NOMO-1 treated with dmso at 0.1 percent for 144 hours (cell line): ENCODE measurements at regions not wholly inside any gene's neighbourhood (a gene's known extent, or its start where the extent isn't known, plus 50 kb on each side); places are given as distances from the start of the nearest gene placed in this dataset.
"Not testable (repeated sequence)": the region's sequence is repeated elsewhere in the genome, so short reads cannot be mapped to it uniquely, and the experiment has no call there.

Experiments used
- DNase-seq: peaks from one replicate; lab custom pipeline; 2025; ENCODE audit not compliant: unreplicated experiment; lab: John Stamatoyannopoulos, UW

DNA sequence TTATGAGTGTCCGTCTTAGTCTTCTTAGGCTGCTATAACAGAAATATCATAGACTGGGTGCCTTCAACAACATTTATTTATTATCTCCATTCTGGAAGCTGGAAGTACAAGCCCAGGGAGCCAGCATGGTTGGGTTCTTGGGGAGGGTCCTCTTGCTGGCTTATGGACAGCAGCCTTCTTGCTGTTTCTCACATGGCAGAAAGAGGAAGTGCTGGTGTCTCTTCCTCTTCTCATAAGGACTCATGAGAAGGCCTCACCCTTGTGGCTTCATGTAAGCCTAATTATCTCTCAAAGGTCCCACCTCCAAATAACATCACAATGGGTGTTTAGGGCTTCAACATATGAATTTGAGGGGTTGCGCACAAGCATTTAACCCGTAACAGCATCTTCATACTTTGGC, 207.0 kb upstream of the COX10 start:
- DNase-seq: peak; percentile 40

DNA sequence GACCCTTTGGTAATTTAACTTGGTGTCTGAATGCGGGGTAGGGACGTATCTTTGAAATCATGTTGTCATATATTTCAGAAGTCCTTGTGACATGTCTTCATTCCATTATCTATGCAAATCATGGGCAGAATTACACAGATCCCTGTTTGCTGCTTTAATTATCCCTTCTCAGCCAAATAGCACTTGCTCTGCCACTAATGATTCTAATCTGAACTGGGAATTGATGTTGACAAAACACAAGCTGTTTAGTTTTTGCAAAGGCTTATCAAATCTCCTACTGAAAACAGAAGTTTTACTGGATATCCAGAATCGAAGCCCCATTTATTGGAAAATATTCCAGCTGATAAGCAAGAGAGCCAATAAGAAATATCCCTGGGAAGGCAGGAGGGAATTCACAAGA, 205.9 kb upstream of the COX10 start:
- no peak for DNase-seq

GRCh38 chr17:13864521-13864920, 204.8 kb upstream of the COX10 start:
- DNase-seq: no peak

- DNase-seq: no peak
Measured at GRCh38 chr17:13865650-13866049, 203.7 kb upstream of the COX10 start.

DNA sequence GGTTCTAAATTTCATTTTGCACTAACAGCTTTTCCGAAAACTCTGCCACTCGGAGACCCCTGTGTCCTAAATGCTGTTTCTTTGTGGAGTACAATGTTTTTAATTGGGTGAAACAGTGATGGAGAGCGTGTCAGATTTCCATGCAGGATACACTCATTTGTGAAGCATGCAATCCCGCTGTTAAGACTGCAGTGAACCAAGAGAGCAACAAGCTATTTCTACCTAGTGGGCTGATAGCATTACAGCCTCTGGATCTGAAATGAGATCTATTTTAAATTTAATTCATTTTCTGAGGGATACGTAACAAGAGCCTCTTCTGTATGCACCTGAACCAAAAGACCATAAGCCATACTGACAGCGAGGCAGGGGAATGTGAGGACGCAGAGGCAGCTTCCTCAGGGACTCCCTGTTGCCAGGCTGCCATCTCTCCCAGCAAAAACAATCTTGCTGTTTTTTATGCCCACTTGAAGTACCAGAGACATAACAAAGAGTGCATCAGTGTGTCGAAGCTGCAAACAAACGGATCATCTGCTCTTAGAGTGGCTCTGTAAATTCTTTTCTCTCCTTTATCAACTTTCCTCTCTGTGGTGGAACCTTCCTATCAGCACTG, 199.9 kb upstream of the COX10 start:
- no peak for DNase-seq

GRCh38 chr17:13871261-13871660, 198.0 kb upstream of the COX10 start:
- no peak for DNase-seq

GRCh38 chr17:13874134-13874533, 195.2 kb upstream of the COX10 start:
- no peak for DNase-seq

DNA sequence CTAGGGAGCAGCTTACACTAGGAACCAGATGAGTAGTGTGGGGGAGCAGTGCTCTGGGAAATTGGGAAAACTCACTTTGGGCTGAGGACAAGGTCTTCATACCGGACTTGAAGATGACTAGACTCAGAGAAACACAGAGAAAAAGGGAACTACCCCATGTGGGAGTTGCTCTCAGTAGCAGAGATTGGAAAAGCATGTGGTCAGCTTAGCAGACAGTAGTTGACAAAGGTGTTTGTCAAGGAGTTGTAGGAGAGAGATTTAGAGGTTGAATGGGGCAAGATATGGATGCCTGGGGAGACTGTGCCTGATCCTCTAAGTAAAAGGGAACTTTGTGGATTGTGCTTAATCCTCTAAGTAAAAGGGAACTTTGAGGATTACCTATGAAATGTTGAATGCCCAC, 194.5 kb upstream of the COX10 start:
- DNase-seq: no peak

GRCh38 chr17:13879961-13880466, 189.3 kb upstream of the COX10 start:
- no peak for DNase-seq

DNA sequence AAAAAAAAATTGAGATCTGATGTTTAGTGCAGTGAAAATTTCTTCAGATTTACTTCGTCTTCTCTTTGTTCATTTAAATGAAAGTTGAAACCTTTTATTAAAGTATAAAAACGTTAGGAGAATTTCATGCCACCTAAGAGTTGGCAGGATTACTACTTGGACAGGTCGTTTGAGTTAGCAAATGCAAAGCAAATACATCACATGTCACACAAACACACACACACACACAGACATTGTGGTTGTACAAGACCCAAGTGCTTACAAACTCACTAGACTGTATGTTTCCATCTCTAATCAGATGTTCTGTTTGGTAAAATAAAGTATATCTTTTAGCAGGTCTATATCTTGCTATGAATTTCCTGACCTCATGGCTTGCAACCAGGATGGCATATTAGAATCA, 185.6 kb upstream of the COX10 start:
- DNase-seq: no peak

GRCh38 chr17:13884347-13884746, 185.0 kb upstream of the COX10 start:
- DNase-seq: no peak

GRCh38 chr17:13885550-13885949, 183.8 kb upstream of the COX10 start:
- DNase-seq: no peak

DNA sequence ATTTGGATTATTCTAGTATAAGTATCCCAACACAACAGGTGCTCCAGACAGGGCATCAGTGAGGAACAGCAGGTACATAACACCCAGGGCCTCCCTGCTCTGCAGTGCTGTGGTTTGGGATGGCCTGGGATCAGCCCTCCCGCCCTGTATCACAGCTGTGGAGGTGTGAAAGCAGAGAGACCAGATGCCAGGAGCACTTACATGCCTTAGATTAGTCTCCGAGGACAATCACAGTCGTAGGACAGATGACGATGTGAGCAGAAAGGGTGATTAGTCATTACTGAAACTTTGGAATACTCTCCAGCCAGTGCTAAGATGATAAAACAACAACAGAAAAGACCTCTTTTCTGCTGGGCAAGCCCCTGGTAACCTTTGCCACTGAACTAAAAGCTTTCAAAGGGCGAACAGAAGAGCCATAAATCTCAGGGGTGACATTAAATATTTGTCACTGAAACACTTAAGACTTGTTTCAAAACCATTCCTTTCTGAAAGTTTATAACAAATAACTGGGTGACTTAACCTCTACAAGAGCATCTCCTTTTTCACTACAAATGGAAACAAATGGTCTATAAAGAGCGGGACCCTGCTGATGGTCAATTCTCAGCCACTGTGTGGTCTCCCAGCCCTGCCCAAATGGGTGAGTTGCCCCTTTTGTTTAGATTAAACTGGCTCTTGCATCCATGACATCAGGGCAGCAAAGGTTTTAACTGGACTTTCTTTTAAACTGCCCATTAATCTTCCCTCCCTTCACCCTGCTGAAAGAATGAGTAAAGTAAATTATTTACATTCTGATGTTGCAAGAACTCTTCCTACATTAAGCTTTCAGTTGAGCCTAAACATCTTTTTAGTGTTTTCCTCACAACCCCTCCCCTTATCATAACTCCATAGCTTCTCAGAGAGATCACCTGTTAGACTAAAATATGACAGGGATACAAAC, 183.1 kb upstream of the COX10 start:
- no peak for DNase-seq

- DNase-seq: no peak
Measured at GRCh38 chr17:13888056-13888609, 181.2 kb upstream of the COX10 start.

GRCh38 chr17:13908971-13909370, 160.3 kb upstream of the COX10 start:
- not testable (repeated sequence) for DNase-seq

GRCh38 chr17:13909901-13910519, 159.3 kb upstream of the COX10 start:
- no peak for DNase-seq

DNA sequence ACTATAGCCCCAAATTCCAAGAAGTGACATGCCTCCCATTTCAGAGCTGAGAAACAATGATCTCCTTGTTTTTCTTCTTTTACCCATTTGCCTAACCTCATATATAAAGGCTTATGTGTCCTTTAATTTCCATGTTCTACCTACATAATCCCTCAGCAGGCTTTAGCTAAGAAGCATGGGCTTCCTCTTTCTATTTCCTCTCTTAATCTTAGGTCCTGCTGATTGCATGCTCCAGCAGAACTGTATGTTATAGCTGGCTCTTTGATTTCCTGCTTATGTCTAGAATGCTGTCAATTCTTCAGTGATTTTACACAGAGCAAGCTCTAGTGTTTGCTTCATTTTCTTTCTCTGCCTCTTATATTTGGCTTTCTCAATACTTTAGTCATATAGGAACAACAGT, 151.7 kb upstream of the COX10 start:
- peak; percentile 5 for DNase-seq

DNA sequence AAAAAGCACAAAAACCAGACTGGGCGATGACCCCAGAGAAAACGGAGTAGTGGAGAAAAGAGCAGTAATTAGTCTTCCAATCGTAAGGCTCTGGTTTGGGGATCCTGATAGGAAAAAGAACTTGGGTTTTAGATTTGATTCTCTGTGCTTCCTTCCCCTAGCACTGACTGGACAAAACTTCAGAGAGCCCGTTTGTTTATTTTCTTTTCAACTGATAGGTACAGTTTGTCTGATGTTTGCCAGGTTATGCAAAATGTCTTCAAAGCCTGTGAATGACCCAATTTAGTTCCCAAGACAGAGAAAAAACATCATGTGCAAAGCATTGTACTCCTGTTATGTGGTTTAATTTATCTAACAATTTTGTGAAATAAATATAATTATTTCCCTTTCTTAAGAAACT, 151.1 kb upstream of the COX10 start:
- DNase-seq: no peak

DNA sequence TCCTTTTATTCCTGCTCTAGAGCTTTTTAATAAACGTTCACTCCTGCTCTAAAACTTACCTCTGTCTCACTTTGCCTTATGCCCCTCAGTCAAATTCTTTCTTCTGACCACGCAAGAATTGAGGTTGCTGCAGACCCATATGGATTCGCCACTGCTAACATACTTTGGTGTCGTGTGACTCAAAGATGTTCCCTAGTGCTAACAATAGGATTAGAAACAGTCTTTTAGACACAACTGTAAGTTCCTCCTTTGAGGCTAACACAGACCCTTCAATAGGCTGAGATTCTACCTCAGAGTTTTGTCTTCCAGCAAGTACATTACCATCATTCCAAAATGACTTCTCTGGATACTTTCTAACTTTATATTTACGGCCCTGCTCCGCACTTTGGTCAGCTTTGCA, 149.5 kb upstream of the COX10 start:
- DNase-seq: no peak

GRCh38 chr17:13920413-13920812, 148.9 kb upstream of the COX10 start:
- peak; percentile 12 for DNase-seq
